ENCODE measurements at regions not wholly inside any gene's neighbourhood (a gene's known extent, or its start where the extent isn't known, plus 50 kb on each side); places are given as distances from the start of the nearest gene placed in this dataset.

DNA sequence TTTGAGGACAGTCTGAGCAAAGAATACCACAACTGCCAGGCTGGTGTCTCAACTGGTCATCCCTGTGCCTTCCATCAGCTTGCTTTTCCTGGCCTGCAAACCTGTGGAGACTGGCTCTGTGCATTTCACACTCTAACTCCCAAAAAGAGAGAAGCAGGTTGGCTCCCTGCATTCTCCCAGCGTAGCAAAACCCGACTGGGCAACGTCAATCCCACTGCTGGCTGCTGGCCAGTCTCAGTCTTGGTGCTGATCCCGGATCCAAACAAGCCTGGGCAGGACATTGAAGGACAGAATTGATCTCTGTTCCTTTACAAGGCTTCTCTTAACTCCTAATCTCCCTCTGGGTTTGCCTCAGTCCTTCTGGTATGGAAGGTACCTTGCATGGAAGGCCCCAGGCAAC is 65.4 kb downstream of the FZD10 start:
- Histone ChIP-seq H3K27ac (ENCODE audit: low read depth in 2 of 2, low read length in 2 of 2) (no peak overlapping the region), H3K9ac (ENCODE audit: low read length in 3 of 3) (no peak overlapping the region), H3K9me3 (ENCODE audit: control insufficient read depth in 2 of 3, insufficient read depth in 1 of 3, low read length in 3 of 3) (peaks cover 0 to 10% (median 4%) of the 10 kb centered on the region in 3 donors), H3K27me3 (ENCODE audit: control insufficient read depth, insufficient read depth, low read length) (no peaks in the 10 kb centered on the region), H3K4me3 (ENCODE audit: low read length in 3 of 3) (no peak overlapping the region), H3K4me1 (ENCODE audit: control insufficient read depth in 2 of 3, insufficient read depth in 2 of 3, low read depth in 1 of 3, low read length in 3 of 3) (no peaks in the 10 kb centered on the region), H3K36me3 (ENCODE audit: control insufficient read depth in 2 of 3, insufficient read depth in 3 of 3, low read length in 3 of 3) (no peaks in the 10 kb centered on the region)
- TF ChIP-seq, protein P1, sequence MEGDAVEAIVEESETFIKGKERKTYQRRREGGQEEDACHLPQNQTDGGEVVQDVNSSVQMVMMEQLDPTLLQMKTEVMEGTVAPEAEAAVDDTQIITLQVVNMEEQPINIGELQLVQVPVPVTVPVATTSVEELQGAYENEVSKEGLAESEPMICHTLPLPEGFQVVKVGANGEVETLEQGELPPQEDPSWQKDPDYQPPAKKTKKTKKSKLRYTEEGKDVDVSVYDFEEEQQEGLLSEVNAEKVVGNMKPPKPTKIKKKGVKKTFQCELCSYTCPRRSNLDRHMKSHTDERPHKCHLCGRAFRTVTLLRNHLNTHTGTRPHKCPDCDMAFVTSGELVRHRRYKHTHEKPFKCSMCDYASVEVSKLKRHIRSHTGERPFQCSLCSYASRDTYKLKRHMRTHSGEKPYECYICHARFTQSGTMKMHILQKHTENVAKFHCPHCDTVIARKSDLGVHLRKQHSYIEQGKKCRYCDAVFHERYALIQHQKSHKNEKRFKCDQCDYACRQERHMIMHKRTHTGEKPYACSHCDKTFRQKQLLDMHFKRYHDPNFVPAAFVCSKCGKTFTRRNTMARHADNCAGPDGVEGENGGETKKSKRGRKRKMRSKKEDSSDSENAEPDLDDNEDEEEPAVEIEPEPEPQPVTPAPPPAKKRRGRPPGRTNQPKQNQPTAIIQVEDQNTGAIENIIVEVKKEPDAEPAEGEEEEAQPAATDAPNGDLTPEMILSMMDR (IDR thresholded peaks at IDR 0.05; ENCODE audit: borderline replicate concordance, extremely low read depth, insufficient read depth) = no peak
- intact Hi-C loops (cut with DNase I) = no loop called here
- no peak for DNase-seq
- FAIRE-seq = no peak

DNA sequence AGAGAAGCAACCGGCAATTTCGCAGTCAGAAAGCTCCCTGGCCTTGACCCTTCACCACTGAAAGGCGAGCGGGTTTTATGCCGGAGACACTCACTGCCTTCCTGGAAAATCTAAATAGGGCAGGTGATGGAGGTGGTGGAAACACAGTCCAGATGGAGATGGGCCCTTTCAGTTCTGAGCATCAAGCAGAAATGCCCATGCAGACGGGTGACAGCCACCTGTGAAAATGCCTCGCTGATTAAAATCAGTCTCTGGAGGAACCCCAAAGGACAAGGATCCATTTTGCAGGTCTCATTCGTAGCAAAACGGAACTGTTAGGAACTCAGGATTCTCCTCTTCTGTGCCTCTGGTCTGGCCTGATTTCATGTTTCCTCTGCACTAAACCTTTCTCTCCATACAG is 74.2 kb downstream of the FZD10 start:
- FAIRE-seq = no peak

DNA sequence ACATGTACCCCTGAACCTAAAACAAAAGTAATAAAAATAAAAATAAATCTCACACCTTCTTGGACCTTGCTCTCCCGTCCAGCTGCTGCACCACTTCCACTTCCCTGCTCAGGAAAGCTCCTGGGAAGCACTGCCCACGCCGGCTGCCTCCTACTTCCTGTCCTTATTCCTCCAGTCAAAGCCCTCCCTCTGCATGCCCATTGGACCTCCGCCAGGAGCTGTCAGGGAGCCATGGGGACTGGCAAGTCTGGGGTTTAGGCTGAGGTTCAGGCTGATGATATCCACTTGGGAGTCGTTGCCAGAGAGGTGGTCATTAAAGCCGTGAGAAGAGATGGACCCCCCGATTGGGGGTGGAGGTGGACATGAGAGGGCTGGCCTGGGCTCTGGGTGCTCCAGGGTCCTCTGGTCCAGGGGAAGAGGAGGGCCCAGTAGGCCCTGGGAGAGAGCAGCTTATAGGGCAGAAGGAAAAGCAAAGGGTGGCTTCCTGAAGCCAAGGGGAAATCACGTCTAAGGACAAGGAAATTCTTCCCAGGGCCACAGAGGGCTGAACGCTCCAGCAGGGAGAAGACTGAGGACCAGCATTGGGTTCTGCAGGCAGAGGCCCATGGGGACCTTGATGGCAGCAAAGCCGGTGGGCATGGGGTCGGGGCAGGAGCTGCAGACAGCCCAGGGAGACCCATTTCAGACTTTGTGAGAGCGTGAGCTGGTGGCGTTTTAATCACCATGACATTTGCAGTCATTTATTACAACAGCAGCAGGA is 78.7 kb downstream of the FZD10 start:
- no peaks in the 10 kb centered on the region for H3K27me3 ChIP-seq (ENCODE audit: control insufficient read depth, insufficient read depth, low read length)
- TF ChIP-seq, protein P1 (IDR thresholded peaks at IDR 0.05; ENCODE audit: borderline replicate concordance, extremely low read depth, insufficient read depth) = no peak
- H3K36me3 ChIP-seq (ENCODE audit: control insufficient read depth in 2 of 3, insufficient read depth in 3 of 3, low read length in 3 of 3) = no peaks in the 10 kb centered on the region
- no peaks in the 10 kb centered on the region for H3K4me1 ChIP-seq (ENCODE audit: control insufficient read depth in 2 of 3, insufficient read depth in 2 of 3, low read depth in 1 of 3, low read length in 3 of 3)
- no peaks in the 10 kb centered on the region for H3K9me3 ChIP-seq (ENCODE audit: control insufficient read depth in 2 of 3, insufficient read depth in 1 of 3, low read length in 3 of 3)
- no peak for FAIRE-seq
- H3K9ac ChIP-seq (ENCODE audit: low read length in 3 of 3) = no peak overlapping the region
- H3K27ac ChIP-seq (ENCODE audit: low read depth in 2 of 2, low read length in 2 of 2) = no peak overlapping the region
- DNase-seq = no peak
- intact Hi-C loops (cut with DNase I) = no loop called here
- H3K4me3 ChIP-seq (ENCODE audit: low read length in 3 of 3) = no peak overlapping the region

More for the DNA sequence above, 74.2 kb downstream of the FZD10 start:
- Histone ChIP-seq H3K9me3 (ENCODE audit: control insufficient read depth in 2 of 3, insufficient read depth in 1 of 3, low read length in 3 of 3) (peaks cover 0 to 6% (median 2%) of the 10 kb centered on the region in 3 donors), H3K4me1 (ENCODE audit: control insufficient read depth in 2 of 3, insufficient read depth in 2 of 3, low read depth in 1 of 3, low read length in 3 of 3) (no peaks in the 10 kb centered on the region), H3K27me3 (ENCODE audit: control insufficient read depth, insufficient read depth, low read length) (no peaks in the 10 kb centered on the region), H3K36me3 (ENCODE audit: control insufficient read depth in 2 of 3, insufficient read depth in 3 of 3, low read length in 3 of 3) (no peaks in the 10 kb centered on the region), H3K9ac (ENCODE audit: low read length in 3 of 3) (no peak overlapping the region), H3K27ac (ENCODE audit: low read depth in 2 of 2, low read length in 2 of 2) (no peak overlapping the region), H3K4me3 (ENCODE audit: low read length in 3 of 3) (no peak overlapping the region)
- DNase-seq = no peak
- TF ChIP-seq, protein P1 (IDR thresholded peaks at IDR 0.05; ENCODE audit: borderline replicate concordance, extremely low read depth, insufficient read depth) = no peak
- intact Hi-C loops (cut with DNase I) = no loop called here
